Lower leg skin (tissue), 3 donors: ENCODE measurements at regions not wholly inside any gene's neighbourhood (a gene's known extent, or its start where the extent isn't known, plus 50 kb on each side); places are given as distances from the start of the nearest gene placed in this dataset.

ENCODE experiments used
- CTCF ChIP-seq, 3 donors: fragments of 450-650 bp; IDR thresholded peaks; one replicate each; pipeline ENCODE4 v1.5.1; 2016; ENCODE audit warnings: antibody characterized with exemption in 3 of 3, mild to moderate bottlenecking in 3 of 3, moderate library complexity in 2 of 3
- POLR2A ChIP-seq, 2 donors: fragments of 450-650 bp; IDR thresholded peaks; one replicate each; pipeline ENCODE4 v1.6.1; 2016 to 2017; ENCODE audit warnings: antibody characterized with exemption in 2 of 2, mild to moderate bottlenecking in 1 of 2, moderate library complexity in 1 of 2

GRCh38 chr19:30923096-30923495, 426.1 kb downstream of the TSHZ3 start:
- TF ChIP-seq CTCF (IDR thresholded peaks at IDR 0.05) (no peak), POLR2A (IDR thresholded peaks at IDR 0.05) (no peak)
